Karpas-422 (cell line): ENCODE measurements at regions not wholly inside any gene's neighbourhood (a gene's known extent, or its start where the extent isn't known, plus 50 kb on each side); places are given as distances from the start of the nearest gene placed in this dataset.

Experiments
- DNase-seq: peaks from one replicate; pipeline ENCODE4 v3.0.0-alpha.2; 2015
- H2AFZ ChIP-seq: fragments of 200-600 bp; sonication (generic); 2 replicates; pipeline ENCODE4 v1.6.1; 2014; ENCODE audit warnings: antibody characterized with exemption, low read length, mixed read lengths
- H3K27ac ChIP-seq: fragments of 200-600 bp; sonication (generic); 2 replicates; pipeline ENCODE4 v1.5.1; 2014; ENCODE audit warnings: mild to moderate bottlenecking, low read length, moderate library complexity
- H3K27me3 ChIP-seq: fragments of 200-600 bp; sonication (generic); 2 replicates; pipeline ENCODE4 v1.6.1; 2014; ENCODE audit warnings: low read length, mixed read lengths
- H3K36me3 ChIP-seq: fragments of 200-600 bp; sonication (generic); 2 replicates; pipeline ENCODE4 v1.6.1; 2014; ENCODE audit warnings: low read length, mixed read lengths; ENCODE audit not compliant: insufficient read depth
- H3K4me1 ChIP-seq: fragments of 200-600 bp; sonication (generic); 2 replicates; pipeline ENCODE4 v1.6.1; 2014; ENCODE audit warnings: mild to moderate bottlenecking, low read length, mixed read lengths
- H3K4me2 ChIP-seq: fragments of 200-600 bp; sonication (generic); 2 replicates; pipeline ENCODE4 v1.6.1; 2014; ENCODE audit warnings: low read length, low read depth, mild to moderate bottlenecking; ENCODE audit not compliant: poor library complexity, severe bottlenecking
- H3K4me3 ChIP-seq: fragments of 200-600 bp; sonication (generic); 2 replicates; pipeline ENCODE4 v1.5.1; 2014; ENCODE audit warnings: mild to moderate bottlenecking, antibody characterized with exemption, low read length, mixed read lengths
- H3K79me2 ChIP-seq: fragments of 200-600 bp; sonication (generic); 2 replicates; pipeline ENCODE4 v1.6.1; 2014; ENCODE audit warnings: mild to moderate bottlenecking, low read length, mixed read lengths
- H3K9ac ChIP-seq: fragments of 200-600 bp; sonication (generic); 2 replicates; pipeline ENCODE4 v1.6.0; 2014; ENCODE audit warnings: low read length
- H3K9me2 ChIP-seq: fragments of 200-600 bp; sonication (generic), shearing (Covaris generic); replicated peaks from 2 replicates; pipeline ENCODE4 v1.6.0; 2014; ENCODE audit warnings: mild to moderate bottlenecking, low read length, moderate library complexity; ENCODE audit not compliant: insufficient read depth
- H3K9me3 ChIP-seq: fragments of 300-700, 200-600 bp; sonication (generic); 2 replicates; pipeline ENCODE4 v1.6.1; 2014; ENCODE audit warnings: low read length, mixed read lengths
- H4K20me1 ChIP-seq: fragments of 200-600 bp; sonication (generic); 2 replicates; pipeline ENCODE4 v1.6.1; 2014; ENCODE audit warnings: mild to moderate bottlenecking, antibody characterized with exemption, low read length, low read depth; ENCODE audit not compliant: insufficient read depth

GRCh38 chr2:20544153-20544747, 97.4 kb downstream of the RHOB start:
- Histone ChIP-seq H3K27me3 (no peaks in the 10 kb centered on the region), H3K9me2 (no peaks in the 10 kb centered on the region), H3K4me3 (peak overlapping the region; percentile 67), H2AFZ (no peak overlapping the region), H4K20me1 (no peaks in the 10 kb centered on the region), H3K4me2 (peak overlapping the region; percentile 92), H3K9ac (peak overlapping the region; percentile 61), H3K36me3 (no peaks in the 10 kb centered on the region), H3K4me1 (peaks cover 53% of the 10 kb centered on the region), H3K79me2 (no peaks in the 10 kb centered on the region), H3K27ac (peak overlapping the region; percentile 88), H3K9me3 (no peaks in the 10 kb centered on the region)
- DNase-seq = no peak

GRCh38 chr2:20549144-20549543, 101.8 kb downstream of the HS1BP3 start:
- Histone ChIP-seq H3K9me3 (no peaks in the 10 kb centered on the region), H3K79me2 (no peaks in the 10 kb centered on the region), H3K27me3 (no peaks in the 10 kb centered on the region)

GRCh38 chr2:20549691-20550348, 101.1 kb downstream of the HS1BP3 start:
- no peak overlapping the region for H3K9ac ChIP-seq
- H3K27ac ChIP-seq = no peak overlapping the region
- DNase-seq = no peak
- no peaks in the 10 kb centered on the region for H3K36me3 ChIP-seq
- peaks cover 5% of the 10 kb centered on the region; the same call in 1 of the 2 replicates for H3K4me1 ChIP-seq
- H3K79me2 ChIP-seq = no peaks in the 10 kb centered on the region
- H3K9me2 ChIP-seq = no peaks in the 10 kb centered on the region
- H3K9me3 ChIP-seq = no peaks in the 10 kb centered on the region
- no peak overlapping the region for H2AFZ ChIP-seq
- H3K4me2 ChIP-seq = no peak overlapping the region
- no peaks in the 10 kb centered on the region for H3K27me3 ChIP-seq
- H3K4me3 ChIP-seq = no peak overlapping the region
- H4K20me1 ChIP-seq = no peaks in the 10 kb centered on the region

More at GRCh38 chr2:20549144-20549543, 101.8 kb downstream of the HS1BP3 start:
- H3K36me3 ChIP-seq = no peaks in the 10 kb centered on the region
- no peaks in the 10 kb centered on the region for H3K9me2 ChIP-seq
- DNase-seq = no peak
- H3K4me1 ChIP-seq = peaks cover 10% of the 10 kb centered on the region
- no peak overlapping the region for H3K4me3 ChIP-seq
- no peak overlapping the region for H2AFZ ChIP-seq
- no peak overlapping the region for H3K27ac ChIP-seq
- no peaks in the 10 kb centered on the region for H4K20me1 ChIP-seq
- no peak overlapping the region for H3K9ac ChIP-seq
- H3K4me2 ChIP-seq = no peak overlapping the region

- peaks cover 13% of the 10 kb centered on the region for H3K4me1 ChIP-seq
- H3K9ac ChIP-seq = no peak overlapping the region
- no peaks in the 10 kb centered on the region for H4K20me1 ChIP-seq
These were observed 99.5 kb downstream of the HS1BP3 start for GRCh38 chr2:20551260-20551944.

GRCh38 chr2:20551945-20552328, 99.0 kb downstream of the HS1BP3 start:
- no peak for DNase-seq
- H3K27me3 ChIP-seq = no peaks in the 10 kb centered on the region
- no peaks in the 10 kb centered on the region for H3K36me3 ChIP-seq
- no peaks in the 10 kb centered on the region for H3K79me2 ChIP-seq
- no peak overlapping the region for H3K27ac ChIP-seq
- H3K4me3 ChIP-seq = no peak overlapping the region
- H3K9me3 ChIP-seq = no peaks in the 10 kb centered on the region
- H3K4me2 ChIP-seq = no peak overlapping the region
- no peaks in the 10 kb centered on the region for H4K20me1 ChIP-seq
- H2AFZ ChIP-seq = no peak overlapping the region
- H3K9ac ChIP-seq = no peak overlapping the region
- peaks cover 18% of the 10 kb centered on the region for H3K4me1 ChIP-seq
- H3K9me2 ChIP-seq = no peaks in the 10 kb centered on the region

More at GRCh38 chr2:20551260-20551944, 99.5 kb downstream of the HS1BP3 start:
- Histone ChIP-seq H3K36me3 (no peaks in the 10 kb centered on the region), H3K4me3 (no peak overlapping the region), H3K27me3 (no peaks in the 10 kb centered on the region), H3K4me2 (no peak overlapping the region), H3K79me2 (no peaks in the 10 kb centered on the region), H2AFZ (no peak overlapping the region), H3K27ac (no peak overlapping the region), H3K9me2 (no peaks in the 10 kb centered on the region), H3K9me3 (no peaks in the 10 kb centered on the region)
- DNase-seq = no peak

GRCh38 chr2:20552847-20553246, 98.1 kb downstream of the HS1BP3 start:
- H3K9me2 ChIP-seq = no peaks in the 10 kb centered on the region
- no peaks in the 10 kb centered on the region for H4K20me1 ChIP-seq
- H3K79me2 ChIP-seq = no peaks in the 10 kb centered on the region
- no peak overlapping the region for H3K4me3 ChIP-seq
- H3K4me1 ChIP-seq = peaks cover 17% of the 10 kb centered on the region
- H3K27me3 ChIP-seq = no peaks in the 10 kb centered on the region
- no peaks in the 10 kb centered on the region for H3K9me3 ChIP-seq
- no peak overlapping the region for H3K27ac ChIP-seq
- H2AFZ ChIP-seq = no peak overlapping the region
- H3K9ac ChIP-seq = no peak overlapping the region
- H3K36me3 ChIP-seq = no peaks in the 10 kb centered on the region
- H3K4me2 ChIP-seq = no peak overlapping the region
- DNase-seq = no peak

GRCh38 chr2:20553580-20553979, 97.3 kb downstream of the HS1BP3 start:
- DNase-seq = no peak
- Histone ChIP-seq H3K36me3 (no peaks in the 10 kb centered on the region), H3K9me3 (no peaks in the 10 kb centered on the region), H3K27ac (no peak overlapping the region), H3K4me2 (no peak overlapping the region), H2AFZ (no peak overlapping the region), H3K9me2 (no peaks in the 10 kb centered on the region), H3K9ac (no peak overlapping the region), H4K20me1 (no peaks in the 10 kb centered on the region), H3K4me1 (peaks cover 17% of the 10 kb centered on the region), H3K4me3 (no peak overlapping the region), H3K79me2 (no peaks in the 10 kb centered on the region), H3K27me3 (no peaks in the 10 kb centered on the region)

- Histone ChIP-seq H3K9me3 (no peaks in the 10 kb centered on the region), H3K9ac (no peak overlapping the region)
These were observed 94.9 kb downstream of the HS1BP3 start for GRCh38 chr2:20555954-20556353.

More at GRCh38 chr2:20555954-20556353, 94.9 kb downstream of the HS1BP3 start:
- H3K36me3 ChIP-seq = no peaks in the 10 kb centered on the region
- no peak for DNase-seq
- H3K9me2 ChIP-seq = no peaks in the 10 kb centered on the region
- no peak overlapping the region for H3K4me3 ChIP-seq
- H3K27ac ChIP-seq = no peak overlapping the region
- no peaks in the 10 kb centered on the region for H3K79me2 ChIP-seq
- peaks cover under 1% of the 10 kb centered on the region; the same call in 1 of the 2 replicates for H4K20me1 ChIP-seq
- H3K4me2 ChIP-seq = no peak overlapping the region
- H3K27me3 ChIP-seq = no peaks in the 10 kb centered on the region
- H2AFZ ChIP-seq = no peak overlapping the region
- H3K4me1 ChIP-seq = peaks cover 17% of the 10 kb centered on the region
